HepG2 (cell line): ENCODE measurements at regions not wholly inside any gene's neighbourhood (a gene's known extent, or its start where the extent isn't known, plus 50 kb on each side); places are given as distances from the start of the nearest gene placed in this dataset.

ENCODE experiments used
- JUNB ChIP-seq: sonication (generic); formaldehyde crosslinking; IDR thresholded peaks from 2 replicates; pipeline ENCODE4 v1.8.0; 2022; ENCODE audit warnings: missing genetic modification reagents, mild to moderate bottlenecking, borderline replicate concordance
- MED1 ChIP-seq: sonication (generic); formaldehyde crosslinking; IDR thresholded peaks from 2 replicates; pipeline ENCODE4 v1.4.0; 2020; ENCODE audit warnings: missing genetic modification reagents
- MIER3 ChIP-seq: IDR thresholded peaks from 2 replicates; pipeline ENCODE4 v1.6.1; 2016; ENCODE audit warnings: missing compliant biosample characterization, borderline replicate concordance
- NCOR1 ChIP-seq: fragments of 200-600 bp; sonication (generic); IDR thresholded peaks from 2 replicates; pipeline ENCODE4 v1.7.0; 2017; ENCODE audit warnings: antibody characterized with exemption, low read length, borderline replicate concordance
- RXRB ChIP-seq: IDR thresholded peaks from 2 replicates; pipeline ENCODE4 v1.6.1; 2016; ENCODE audit warnings: borderline replicate concordance, missing genetic modification reagents, missing compliant biosample characterization
- SIX4 ChIP-seq: sonication (generic); formaldehyde crosslinking; IDR thresholded peaks from 2 replicates; pipeline ENCODE4 v1.4.0; 2020; ENCODE audit warnings: missing genetic modification reagents
- TBX3 ChIP-seq: fragments of 450-650 bp; IDR thresholded peaks from 2 replicates; pipeline ENCODE4 v1.6.1; 2017; ENCODE audit warnings: antibody characterized with exemption, mild to moderate bottlenecking, inconsistent platforms, borderline replicate concordance
- TP53 ChIP-seq: sonication (generic); formaldehyde crosslinking; conservative IDR thresholded peaks from 2 replicates; pipeline ENCODE4 v1.4.0; 2020; ENCODE audit warnings: missing genetic modification reagents
- ZBTB7A ChIP-seq: sonication (generic); formaldehyde crosslinking; IDR thresholded peaks from 2 replicates; pipeline ENCODE4 v1.8.0; 2022; ENCODE audit warnings: mild to moderate bottlenecking, missing genetic modification reagents
- ZNF607 ChIP-seq: sonication (generic); formaldehyde crosslinking; IDR thresholded peaks from 2 replicates; pipeline ENCODE4 v1.5.1; 2020; ENCODE audit warnings: missing genetic modification reagents, mild to moderate bottlenecking, borderline replicate concordance
- ZNF75D ChIP-seq: sonication (generic); formaldehyde crosslinking; IDR thresholded peaks from 2 replicates; pipeline ENCODE4 v1.8.1; 2023; ENCODE audit warnings: missing genetic modification reagents, mild to moderate bottlenecking, borderline replicate concordance
- TF ChIP-seq, protein P1 (sequence below): sonication (generic); formaldehyde crosslinking; IDR thresholded peaks from 2 replicates; pipeline ENCODE4 v1.9.0; 2021; ENCODE audit warnings: missing genetic modification reagents, borderline replicate concordance
- TF ChIP-seq, protein P2 (sequence below), 2 experiments: sonication (generic) in 1 of 2; formaldehyde crosslinking in 1 of 2; IDR thresholded peaks; 2 replicates each; pipeline versions ENCODE4 v1.6.1 to v1.9.0; 2014 to 2022; ENCODE audit warnings: antibody characterized with exemption in 1 of 2, borderline replicate concordance in 1 of 2, inconsistent platforms in 1 of 2, low read depth in 1 of 2, missing genetic modification reagents in 1 of 2
- TF ChIP-seq, protein P3 (sequence below): sonication (generic); formaldehyde crosslinking; IDR thresholded peaks from 2 replicates; pipeline ENCODE4 v1.4.0; 2020; ENCODE audit warnings: missing genetic modification reagents, borderline replicate concordance
- TF ChIP-seq, protein P4 (sequence below): sonication (generic); formaldehyde crosslinking; IDR thresholded peaks from 2 replicates; pipeline ENCODE4 v1.5.0; 2020; ENCODE audit warnings: missing genetic modification reagents

DNA sequence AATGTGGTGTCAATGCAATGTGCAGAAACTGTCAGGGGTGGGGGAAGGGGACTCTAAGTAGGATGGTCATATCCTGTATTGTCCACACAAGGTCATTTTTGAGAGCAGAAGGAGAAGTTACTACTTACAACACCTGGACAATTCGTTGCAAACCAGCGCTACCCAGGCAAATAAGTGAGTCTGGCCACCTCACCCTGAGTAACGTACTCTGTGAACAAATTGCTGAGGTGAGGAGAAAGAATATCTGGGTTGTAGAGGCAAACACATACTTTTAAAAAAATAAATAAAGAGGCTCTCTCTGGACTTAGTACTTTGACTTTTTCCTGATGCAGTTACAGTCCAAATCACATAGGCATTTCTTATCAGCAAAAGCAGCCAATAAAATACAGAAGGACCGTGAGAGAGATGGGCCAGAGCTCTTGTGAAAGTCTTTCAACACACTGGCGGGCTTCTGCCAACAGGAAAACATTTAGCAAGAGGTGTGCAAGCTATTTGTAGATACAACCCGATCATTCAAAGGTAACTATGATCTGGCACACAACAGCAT is 268.2 kb upstream of the ID2 start (continued):
- TF ChIP-seq, protein P1, sequence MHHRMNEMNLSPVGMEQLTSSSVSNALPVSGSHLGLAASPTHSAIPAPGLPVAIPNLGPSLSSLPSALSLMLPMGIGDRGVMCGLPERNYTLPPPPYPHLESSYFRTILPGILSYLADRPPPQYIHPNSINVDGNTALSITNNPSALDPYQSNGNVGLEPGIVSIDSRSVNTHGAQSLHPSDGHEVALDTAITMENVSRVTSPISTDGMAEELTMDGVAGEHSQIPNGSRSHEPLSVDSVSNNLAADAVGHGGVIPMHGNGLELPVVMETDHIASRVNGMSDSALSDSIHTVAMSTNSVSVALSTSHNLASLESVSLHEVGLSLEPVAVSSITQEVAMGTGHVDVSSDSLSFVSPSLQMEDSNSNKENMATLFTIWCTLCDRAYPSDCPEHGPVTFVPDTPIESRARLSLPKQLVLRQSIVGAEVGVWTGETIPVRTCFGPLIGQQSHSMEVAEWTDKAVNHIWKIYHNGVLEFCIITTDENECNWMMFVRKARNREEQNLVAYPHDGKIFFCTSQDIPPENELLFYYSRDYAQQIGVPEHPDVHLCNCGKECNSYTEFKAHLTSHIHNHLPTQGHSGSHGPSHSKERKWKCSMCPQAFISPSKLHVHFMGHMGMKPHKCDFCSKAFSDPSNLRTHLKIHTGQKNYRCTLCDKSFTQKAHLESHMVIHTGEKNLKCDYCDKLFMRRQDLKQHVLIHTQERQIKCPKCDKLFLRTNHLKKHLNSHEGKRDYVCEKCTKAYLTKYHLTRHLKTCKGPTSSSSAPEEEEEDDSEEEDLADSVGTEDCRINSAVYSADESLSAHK (CRISPR knock-in tag), result no peak
- TF ChIP-seq, protein P2, sequence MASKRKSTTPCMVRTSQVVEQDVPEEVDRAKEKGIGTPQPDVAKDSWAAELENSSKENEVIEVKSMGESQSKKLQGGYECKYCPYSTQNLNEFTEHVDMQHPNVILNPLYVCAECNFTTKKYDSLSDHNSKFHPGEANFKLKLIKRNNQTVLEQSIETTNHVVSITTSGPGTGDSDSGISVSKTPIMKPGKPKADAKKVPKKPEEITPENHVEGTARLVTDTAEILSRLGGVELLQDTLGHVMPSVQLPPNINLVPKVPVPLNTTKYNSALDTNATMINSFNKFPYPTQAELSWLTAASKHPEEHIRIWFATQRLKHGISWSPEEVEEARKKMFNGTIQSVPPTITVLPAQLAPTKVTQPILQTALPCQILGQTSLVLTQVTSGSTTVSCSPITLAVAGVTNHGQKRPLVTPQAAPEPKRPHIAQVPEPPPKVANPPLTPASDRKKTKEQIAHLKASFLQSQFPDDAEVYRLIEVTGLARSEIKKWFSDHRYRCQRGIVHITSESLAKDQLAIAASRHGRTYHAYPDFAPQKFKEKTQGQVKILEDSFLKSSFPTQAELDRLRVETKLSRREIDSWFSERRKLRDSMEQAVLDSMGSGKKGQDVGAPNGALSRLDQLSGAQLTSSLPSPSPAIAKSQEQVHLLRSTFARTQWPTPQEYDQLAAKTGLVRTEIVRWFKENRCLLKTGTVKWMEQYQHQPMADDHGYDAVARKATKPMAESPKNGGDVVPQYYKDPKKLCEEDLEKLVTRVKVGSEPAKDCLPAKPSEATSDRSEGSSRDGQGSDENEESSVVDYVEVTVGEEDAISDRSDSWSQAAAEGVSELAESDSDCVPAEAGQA (IDR thresholded peaks at IDR 0.05; ENCODE audit: low read depth), result no peak
- TF ChIP-seq, protein P2 (CRISPR knock-in tag; IDR thresholded peaks at IDR 0.05; ENCODE audit: borderline replicate concordance), result no peak
- TF ChIP-seq MED1 (peak; percentile 67), ZNF75D (no peak), MIER3 (CRISPR knock-in tag) (no peak), JUNB (CRISPR knock-in tag) (no peak), NCOR1 (peak; percentile 97), SIX4 (CRISPR knock-in tag) (no peak), RXRB (peak; percentile 59; the same call in 1 of the 2 replicates), TBX3 (no peak), TP53 (no peak), ZNF607 (CRISPR knock-in tag) (0 out of 2 replicates have a peak, but pooled peaks have one; percentile 47), ZBTB7A (CRISPR knock-in tag) (0 out of 2 replicates have a peak, but pooled peaks have one; percentile 15)
- TF ChIP-seq, protein P3, sequence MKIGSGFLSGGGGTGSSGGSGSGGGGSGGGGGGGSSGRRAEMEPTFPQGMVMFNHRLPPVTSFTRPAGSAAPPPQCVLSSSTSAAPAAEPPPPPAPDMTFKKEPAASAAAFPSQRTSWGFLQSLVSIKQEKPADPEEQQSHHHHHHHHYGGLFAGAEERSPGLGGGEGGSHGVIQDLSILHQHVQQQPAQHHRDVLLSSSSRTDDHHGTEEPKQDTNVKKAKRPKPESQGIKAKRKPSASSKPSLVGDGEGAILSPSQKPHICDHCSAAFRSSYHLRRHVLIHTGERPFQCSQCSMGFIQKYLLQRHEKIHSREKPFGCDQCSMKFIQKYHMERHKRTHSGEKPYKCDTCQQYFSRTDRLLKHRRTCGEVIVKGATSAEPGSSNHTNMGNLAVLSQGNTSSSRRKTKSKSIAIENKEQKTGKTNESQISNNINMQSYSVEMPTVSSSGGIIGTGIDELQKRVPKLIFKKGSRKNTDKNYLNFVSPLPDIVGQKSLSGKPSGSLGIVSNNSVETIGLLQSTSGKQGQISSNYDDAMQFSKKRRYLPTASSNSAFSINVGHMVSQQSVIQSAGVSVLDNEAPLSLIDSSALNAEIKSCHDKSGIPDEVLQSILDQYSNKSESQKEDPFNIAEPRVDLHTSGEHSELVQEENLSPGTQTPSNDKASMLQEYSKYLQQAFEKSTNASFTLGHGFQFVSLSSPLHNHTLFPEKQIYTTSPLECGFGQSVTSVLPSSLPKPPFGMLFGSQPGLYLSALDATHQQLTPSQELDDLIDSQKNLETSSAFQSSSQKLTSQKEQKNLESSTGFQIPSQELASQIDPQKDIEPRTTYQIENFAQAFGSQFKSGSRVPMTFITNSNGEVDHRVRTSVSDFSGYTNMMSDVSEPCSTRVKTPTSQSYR (CRISPR knock-in tag), result peak; percentile 72; the same call in 1 of the 2 replicates
- TF ChIP-seq, protein P4, sequence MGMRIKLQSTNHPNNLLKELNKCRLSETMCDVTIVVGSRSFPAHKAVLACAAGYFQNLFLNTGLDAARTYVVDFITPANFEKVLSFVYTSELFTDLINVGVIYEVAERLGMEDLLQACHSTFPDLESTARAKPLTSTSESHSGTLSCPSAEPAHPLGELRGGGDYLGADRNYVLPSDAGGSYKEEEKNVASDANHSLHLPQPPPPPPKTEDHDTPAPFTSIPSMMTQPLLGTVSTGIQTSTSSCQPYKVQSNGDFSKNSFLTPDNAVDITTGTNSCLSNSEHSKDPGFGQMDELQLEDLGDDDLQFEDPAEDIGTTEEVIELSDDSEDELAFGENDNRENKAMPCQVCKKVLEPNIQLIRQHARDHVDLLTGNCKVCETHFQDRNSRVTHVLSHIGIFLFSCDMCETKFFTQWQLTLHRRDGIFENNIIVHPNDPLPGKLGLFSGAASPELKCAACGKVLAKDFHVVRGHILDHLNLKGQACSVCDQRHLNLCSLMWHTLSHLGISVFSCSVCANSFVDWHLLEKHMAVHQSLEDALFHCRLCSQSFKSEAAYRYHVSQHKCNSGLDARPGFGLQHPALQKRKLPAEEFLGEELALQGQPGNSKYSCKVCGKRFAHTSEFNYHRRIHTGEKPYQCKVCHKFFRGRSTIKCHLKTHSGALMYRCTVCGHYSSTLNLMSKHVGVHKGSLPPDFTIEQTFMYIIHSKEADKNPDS (CRISPR knock-in tag), result peak; percentile 72; the same call in 1 of the 2 replicates
